ENCODE measurements at regions not wholly inside any gene's neighbourhood (a gene's known extent, or its start where the extent isn't known, plus 50 kb on each side); places are given as distances from the start of the nearest gene placed in this dataset.

GRCh38 chr4:156242390-156242789 is 288.7 kb upstream of the CTSO start:
- TF ChIP-seq CTCF (IDR thresholded peaks at IDR 0.05) = no peak
- TF ChIP-seq POLR2AphosphoS5 (IDR thresholded peaks at IDR 0.05) = no peak
- no peak for TF ChIP-seq POLR2A (IDR thresholded peaks at IDR 0.05)
- no peak for TF ChIP-seq EP300 (IDR thresholded peaks at IDR 0.05)

Measured in gastroesophageal sphincter (tissue), 3 donors.